Liver (tissue), 8 donors: ENCODE measurements at regions not wholly inside any gene's neighbourhood (a gene's known extent, or its start where the extent isn't known, plus 50 kb on each side); places are given as distances from the start of the nearest gene placed in this dataset.
A peak's percentile ranks its signal among the peaks of the same experiment; 100 is the strongest.

Source experiments
- DNase-seq: peaks from one replicate; pipeline ENCODE4 v3.0.0-alpha.2; 2017; ENCODE audit warnings: low spot score
- H3K27ac ChIP-seq, 2 donors: one replicate each; pipeline ENCODE4 v1.7.0; 2013; ENCODE audit warnings: inconsistent platforms in 2 of 2, low read length in 2 of 2, control low read depth in 1 of 2, low read depth in 1 of 2, mild to moderate bottlenecking in 1 of 2
- H3K27me3 ChIP-seq, 4 donors: one replicate each; pipeline versions ENCODE4 v1.6.1 to v1.7.0; 2013; ENCODE audit warnings: low read length in 3 of 4, inconsistent platforms in 1 of 4, mild to moderate bottlenecking in 1 of 4, moderate library complexity in 1 of 4; ENCODE audit not compliant: control insufficient read depth in 4 of 4, insufficient read depth in 4 of 4
- H3K36me3 ChIP-seq, 4 donors: one replicate each; pipeline versions ENCODE4 v1.6.1 to v1.7.0; 2013; ENCODE audit warnings: low read length in 3 of 4, mild to moderate bottlenecking in 3 of 4, low read depth in 1 of 4, moderate library complexity in 1 of 4; ENCODE audit not compliant: control insufficient read depth in 4 of 4, insufficient read depth in 3 of 4
- H3K4me1 ChIP-seq, 4 donors: one replicate each; pipeline versions ENCODE4 v1.6.1 to v1.7.0; 2013; ENCODE audit warnings: low read length in 3 of 4, mild to moderate bottlenecking in 3 of 4, moderate library complexity in 1 of 4; ENCODE audit not compliant: control insufficient read depth in 4 of 4, insufficient read depth in 4 of 4
- H3K4me3 ChIP-seq, 3 donors: one replicate each; pipeline versions ENCODE4 v1.6.1 to v1.7.0; 2013; ENCODE audit warnings: low read length in 3 of 3, control low read depth in 1 of 3, low read depth in 1 of 3, mild to moderate bottlenecking in 1 of 3
- H3K9ac ChIP-seq, 2 donors: one replicate each; pipeline ENCODE4 v1.7.0; 2013; ENCODE audit warnings: low read length in 2 of 2, mild to moderate bottlenecking in 2 of 2, moderate library complexity in 2 of 2, control low read depth in 1 of 2, low read depth in 1 of 2
- H3K9me3 ChIP-seq, 4 donors: one replicate each; pipeline versions ENCODE4 v1.6.1 to v1.7.0; 2013; ENCODE audit warnings: low read length in 3 of 4; ENCODE audit not compliant: control insufficient read depth in 4 of 4
- EGR1 ChIP-seq, 2 donors: IDR thresholded peaks; 2 replicates each; pipeline ENCODE4 v1.6.1; 2016 to 2018; ENCODE audit warnings: antibody characterized with exemption in 2 of 2, low read depth in 2 of 2
- FOXA1 ChIP-seq: IDR thresholded peaks from 2 replicates; pipeline ENCODE4 v1.6.1; 2016; ENCODE audit warnings: antibody characterized with exemption
- FOXA2 ChIP-seq: IDR thresholded peaks from 2 replicates; pipeline ENCODE4 v1.6.1; 2016; ENCODE audit warnings: antibody characterized with exemption
- GABPA ChIP-seq, 2 donors: IDR thresholded peaks in 1 of 2; conservative IDR thresholded peaks in 1 of 2; 2 replicates each; pipeline ENCODE4 v1.6.1; 2016; ENCODE audit warnings: antibody characterized with exemption in 2 of 2, mild to moderate bottlenecking in 1 of 2, moderate library complexity in 1 of 2
- HNF4G ChIP-seq: IDR thresholded peaks from 2 replicates; pipeline ENCODE4 v1.6.1; 2016; ENCODE audit warnings: antibody characterized with exemption
- NR2F2 ChIP-seq: IDR thresholded peaks from 2 replicates; pipeline ENCODE4 v1.6.1; 2016; ENCODE audit warnings: antibody characterized with exemption
- RAD21 ChIP-seq, 2 donors: IDR thresholded peaks; 2 replicates each; pipeline ENCODE4 v1.6.1; 2016; ENCODE audit warnings: antibody characterized with exemption in 2 of 2, mild to moderate bottlenecking in 2 of 2
- SP1 ChIP-seq: IDR thresholded peaks from 2 replicates; pipeline ENCODE4 v1.6.1; 2018; ENCODE audit warnings: antibody characterized with exemption, mild to moderate bottlenecking
- TAF1 ChIP-seq: conservative IDR thresholded peaks from 2 replicates; pipeline ENCODE4 v1.6.1; 2016; ENCODE audit warnings: antibody characterized with exemption, mild to moderate bottlenecking
- YY1 ChIP-seq: IDR thresholded peaks from 2 replicates; pipeline ENCODE4 v1.6.1; 2016; ENCODE audit warnings: antibody characterized with exemption, mild to moderate bottlenecking
- WGBS: extraction: QIAGEN DNeasy Blood & Tissue Kit; methylation state at CpG from one replicate; pipeline ENCODE4 v1.1.7; 2013; 5-methylcytosine and 5-hydroxymethylcytosine counted together
- TF ChIP-seq, protein P1 (sequence below): IDR thresholded peaks from 2 replicates; pipeline ENCODE4 v1.6.1; 2016; ENCODE audit warnings: antibody characterized with exemption
- TF ChIP-seq, protein P2 (sequence below): IDR thresholded peaks from 2 replicates; pipeline ENCODE4 v1.6.1; 2016; ENCODE audit warnings: antibody characterized with exemption
- TF ChIP-seq, protein P3 (sequence below): fragments of 150-350 bp; IDR thresholded peaks from 2 replicates; pipeline ENCODE4 v1.5.1; 2017; ENCODE audit warnings: improper control_type of control experiment, low read depth, low read length; ENCODE audit not compliant: missing input control
- TF ChIP-seq, protein P4 (sequence below): IDR thresholded peaks from 2 replicates; pipeline ENCODE4 v1.6.1; 2016; ENCODE audit warnings: antibody characterized with exemption, mild to moderate bottlenecking
- TF ChIP-seq, protein P5 (sequence below): IDR thresholded peaks from 2 replicates; pipeline ENCODE4 v1.6.1; 2016; ENCODE audit warnings: antibody characterized with exemption
- donor health status: healthy.
- donor health status: healthy.
- donor health status: healthy.
- donor health status: healthy.
- donor health status: healthy.

DNA sequence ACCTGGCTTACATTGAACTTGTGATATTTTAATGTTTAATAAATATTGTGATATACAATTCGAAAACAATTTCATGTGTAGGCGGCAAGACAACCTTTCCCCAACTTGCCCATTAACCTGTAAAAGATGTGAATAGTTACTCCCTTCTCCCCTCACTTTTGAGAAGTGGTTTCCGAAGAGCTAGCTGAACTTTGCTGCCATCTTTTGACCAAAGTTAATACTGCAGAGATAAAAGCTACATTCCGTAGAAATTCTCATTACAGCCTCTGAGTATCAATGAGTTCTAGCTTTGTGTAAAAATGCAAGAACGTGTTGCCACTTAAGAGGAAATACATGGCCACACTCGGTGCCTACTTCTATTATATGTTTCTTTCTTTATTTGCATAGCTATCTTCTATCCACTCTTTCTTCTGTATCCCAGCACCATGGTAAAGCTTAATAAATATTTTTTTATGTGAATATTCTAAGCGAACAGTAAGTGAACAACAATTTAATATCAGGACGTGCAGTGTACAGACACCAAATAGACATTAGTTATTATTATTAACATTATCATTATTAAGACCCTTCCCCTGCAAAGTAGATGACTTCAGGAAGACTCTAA is 105.1 kb upstream of the TMEM260 start:
- no peak overlapping the region for H3K27ac ChIP-seq
- H3K4me1 ChIP-seq: no peaks in the 10 kb centered on the region
- H3K36me3 ChIP-seq: no peaks in the 10 kb centered on the region
- DNase-seq: no peak
- TF ChIP-seq, protein P1, sequence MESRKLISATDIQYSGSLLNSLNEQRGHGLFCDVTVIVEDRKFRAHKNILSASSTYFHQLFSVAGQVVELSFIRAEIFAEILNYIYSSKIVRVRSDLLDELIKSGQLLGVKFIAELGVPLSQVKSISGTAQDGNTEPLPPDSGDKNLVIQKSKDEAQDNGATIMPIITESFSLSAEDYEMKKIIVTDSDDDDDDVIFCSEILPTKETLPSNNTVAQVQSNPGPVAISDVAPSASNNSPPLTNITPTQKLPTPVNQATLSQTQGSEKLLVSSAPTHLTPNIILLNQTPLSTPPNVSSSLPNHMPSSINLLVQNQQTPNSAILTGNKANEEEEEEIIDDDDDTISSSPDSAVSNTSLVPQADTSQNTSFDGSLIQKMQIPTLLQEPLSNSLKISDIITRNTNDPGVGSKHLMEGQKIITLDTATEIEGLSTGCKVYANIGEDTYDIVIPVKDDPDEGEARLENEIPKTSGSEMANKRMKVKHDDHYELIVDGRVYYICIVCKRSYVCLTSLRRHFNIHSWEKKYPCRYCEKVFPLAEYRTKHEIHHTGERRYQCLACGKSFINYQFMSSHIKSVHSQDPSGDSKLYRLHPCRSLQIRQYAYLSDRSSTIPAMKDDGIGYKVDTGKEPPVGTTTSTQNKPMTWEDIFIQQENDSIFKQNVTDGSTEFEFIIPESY: no peak
- peak; percentile 94 to 97 for TF ChIP-seq RAD21 (IDR thresholded peaks at IDR 0.05)
- no peak for TF ChIP-seq YY1
- TF ChIP-seq GABPA (IDR thresholded peaks at IDR 0.05 in 1 of 2, conservative IDR thresholded peaks at IDR 0.05 in 1 of 2): no peak
- TF ChIP-seq, protein P2, sequence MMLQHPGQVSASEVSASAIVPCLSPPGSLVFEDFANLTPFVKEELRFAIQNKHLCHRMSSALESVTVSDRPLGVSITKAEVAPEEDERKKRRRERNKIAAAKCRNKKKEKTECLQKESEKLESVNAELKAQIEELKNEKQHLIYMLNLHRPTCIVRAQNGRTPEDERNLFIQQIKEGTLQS: no peak
- TF ChIP-seq NR2F2: no peak
- TF ChIP-seq FOXA2: no peak
- TF ChIP-seq, protein P3, sequence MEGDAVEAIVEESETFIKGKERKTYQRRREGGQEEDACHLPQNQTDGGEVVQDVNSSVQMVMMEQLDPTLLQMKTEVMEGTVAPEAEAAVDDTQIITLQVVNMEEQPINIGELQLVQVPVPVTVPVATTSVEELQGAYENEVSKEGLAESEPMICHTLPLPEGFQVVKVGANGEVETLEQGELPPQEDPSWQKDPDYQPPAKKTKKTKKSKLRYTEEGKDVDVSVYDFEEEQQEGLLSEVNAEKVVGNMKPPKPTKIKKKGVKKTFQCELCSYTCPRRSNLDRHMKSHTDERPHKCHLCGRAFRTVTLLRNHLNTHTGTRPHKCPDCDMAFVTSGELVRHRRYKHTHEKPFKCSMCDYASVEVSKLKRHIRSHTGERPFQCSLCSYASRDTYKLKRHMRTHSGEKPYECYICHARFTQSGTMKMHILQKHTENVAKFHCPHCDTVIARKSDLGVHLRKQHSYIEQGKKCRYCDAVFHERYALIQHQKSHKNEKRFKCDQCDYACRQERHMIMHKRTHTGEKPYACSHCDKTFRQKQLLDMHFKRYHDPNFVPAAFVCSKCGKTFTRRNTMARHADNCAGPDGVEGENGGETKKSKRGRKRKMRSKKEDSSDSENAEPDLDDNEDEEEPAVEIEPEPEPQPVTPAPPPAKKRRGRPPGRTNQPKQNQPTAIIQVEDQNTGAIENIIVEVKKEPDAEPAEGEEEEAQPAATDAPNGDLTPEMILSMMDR: peak; percentile 75
- H3K4me3 ChIP-seq: no peak overlapping the region
- no peaks in the 10 kb centered on the region for H3K27me3 ChIP-seq
- no peaks in the 10 kb centered on the region for H3K9me3 ChIP-seq
- no peak overlapping the region for H3K9ac ChIP-seq
- WGBS: 14% methylated on average over 8 of the region's 8 CpGs

DNA sequence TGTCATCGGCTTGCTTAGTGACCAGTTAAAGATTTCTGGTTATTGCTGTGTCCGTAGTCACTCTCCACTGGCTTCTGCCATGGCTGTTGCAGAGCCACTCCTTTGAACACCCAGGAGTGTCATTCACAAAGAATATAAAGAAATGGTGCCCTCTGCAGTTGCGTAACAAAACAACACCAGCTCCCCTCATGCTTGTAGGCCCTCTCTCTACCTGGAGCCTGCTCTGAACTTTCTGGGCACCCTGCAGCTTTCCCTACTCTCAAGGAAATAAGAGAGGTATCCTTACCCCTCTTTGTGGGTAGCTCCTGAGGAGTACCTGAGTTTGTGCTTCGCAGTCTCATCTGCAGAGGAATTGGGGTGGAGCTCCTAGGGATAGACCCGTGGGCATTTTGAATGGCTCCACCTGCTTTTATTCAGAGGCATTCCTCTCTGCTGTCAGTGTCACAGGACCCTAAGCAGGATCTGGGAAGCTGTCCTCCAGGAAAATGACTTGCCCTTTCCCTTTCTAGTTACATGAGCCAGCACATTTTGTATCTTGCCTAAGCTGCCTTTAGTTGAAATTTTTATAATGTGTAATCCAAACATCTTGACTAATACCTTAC is 97.2 kb upstream of the TMEM260 start:
- Histone ChIP-seq H3K36me3 (no peaks in the 10 kb centered on the region), H3K4me3 (no peak overlapping the region), H3K4me1 (no peaks in the 10 kb centered on the region), H3K27ac (no peak overlapping the region), H3K9me3 (no peaks in the 10 kb centered on the region), H3K27me3 (peaks cover 0 to 3% (median 0%) of the 10 kb centered on the region in 4 donors), H3K9ac (no peak overlapping the region)
- TF ChIP-seq, protein P3: no peak
- TF ChIP-seq YY1 (no peak), RAD21 (IDR thresholded peaks at IDR 0.05) (no peak), NR2F2 (no peak), FOXA2 (no peak), EGR1 (IDR thresholded peaks at IDR 0.05; ENCODE audit: low read depth in 2 of 2) (no peak), GABPA (IDR thresholded peaks at IDR 0.05 in 1 of 2, conservative IDR thresholded peaks at IDR 0.05 in 1 of 2) (no peak), FOXA1 (no peak), SP1 (no peak), TAF1 (no peak), HNF4G (no peak)
- TF ChIP-seq, protein P4, sequence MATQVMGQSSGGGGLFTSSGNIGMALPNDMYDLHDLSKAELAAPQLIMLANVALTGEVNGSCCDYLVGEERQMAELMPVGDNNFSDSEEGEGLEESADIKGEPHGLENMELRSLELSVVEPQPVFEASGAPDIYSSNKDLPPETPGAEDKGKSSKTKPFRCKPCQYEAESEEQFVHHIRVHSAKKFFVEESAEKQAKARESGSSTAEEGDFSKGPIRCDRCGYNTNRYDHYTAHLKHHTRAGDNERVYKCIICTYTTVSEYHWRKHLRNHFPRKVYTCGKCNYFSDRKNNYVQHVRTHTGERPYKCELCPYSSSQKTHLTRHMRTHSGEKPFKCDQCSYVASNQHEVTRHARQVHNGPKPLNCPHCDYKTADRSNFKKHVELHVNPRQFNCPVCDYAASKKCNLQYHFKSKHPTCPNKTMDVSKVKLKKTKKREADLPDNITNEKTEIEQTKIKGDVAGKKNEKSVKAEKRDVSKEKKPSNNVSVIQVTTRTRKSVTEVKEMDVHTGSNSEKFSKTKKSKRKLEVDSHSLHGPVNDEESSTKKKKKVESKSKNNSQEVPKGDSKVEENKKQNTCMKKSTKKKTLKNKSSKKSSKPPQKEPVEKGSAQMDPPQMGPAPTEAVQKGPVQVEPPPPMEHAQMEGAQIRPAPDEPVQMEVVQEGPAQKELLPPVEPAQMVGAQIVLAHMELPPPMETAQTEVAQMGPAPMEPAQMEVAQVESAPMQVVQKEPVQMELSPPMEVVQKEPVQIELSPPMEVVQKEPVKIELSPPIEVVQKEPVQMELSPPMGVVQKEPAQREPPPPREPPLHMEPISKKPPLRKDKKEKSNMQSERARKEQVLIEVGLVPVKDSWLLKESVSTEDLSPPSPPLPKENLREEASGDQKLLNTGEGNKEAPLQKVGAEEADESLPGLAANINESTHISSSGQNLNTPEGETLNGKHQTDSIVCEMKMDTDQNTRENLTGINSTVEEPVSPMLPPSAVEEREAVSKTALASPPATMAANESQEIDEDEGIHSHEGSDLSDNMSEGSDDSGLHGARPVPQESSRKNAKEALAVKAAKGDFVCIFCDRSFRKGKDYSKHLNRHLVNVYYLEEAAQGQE: no peak
- TF ChIP-seq, protein P5, sequence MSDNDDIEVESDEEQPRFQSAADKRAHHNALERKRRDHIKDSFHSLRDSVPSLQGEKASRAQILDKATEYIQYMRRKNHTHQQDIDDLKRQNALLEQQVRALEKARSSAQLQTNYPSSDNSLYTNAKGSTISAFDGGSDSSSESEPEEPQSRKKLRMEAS: no peak
- TF ChIP-seq, protein P1: no peak
- no peak for DNase-seq
- 74% methylated on average over 5 of the region's 5 CpGs for WGBS
